ENCODE measurements at regions not wholly inside any gene's neighbourhood (a gene's known extent, or its start where the extent isn't known, plus 50 kb on each side); places are given as distances from the start of the nearest gene placed in this dataset.

- TF ChIP-seq CTCF (conservative IDR thresholded peaks at IDR 0.05; ENCODE audit: low read depth, low read length), result no peak
- no peak for TF ChIP-seq EZH2 (IDR thresholded peaks at IDR 0.05; ENCODE audit: low read length, unreplicated experiment)
These were observed 208.3 kb downstream of the EMP1 start for GRCh38 chr12:13404631-13405473.
